T-cell (primary cell): ENCODE measurements at regions not wholly inside any gene's neighbourhood (a gene's known extent, or its start where the extent isn't known, plus 50 kb on each side); places are given as distances from the start of the nearest gene placed in this dataset.

Experiments
- ATAC-seq, 4 experiments: fragments of 200-7000 bp in 3 of 4; fragments of 150-1000 bp in 1 of 4; cut with Tn5 transposase; replicated peaks in 1 of 4; 1 replicate in 3 of 4; 2 replicates in 1 of 4; pipeline ENCODE4 v1.10.0; 2021; ENCODE audit warnings: moderate library complexity in 3 of 4, mild to moderate bottlenecking in 2 of 4, moderate number of reproducible peaks in 1 of 4
- CTCF ChIA-PET, 2 donors: fragments of 300-600 bp; sonication (Branson Sonifier 250); formaldehyde crosslinking; loops; one replicate each; lab custom pipeline; 2022; ENCODE audit warnings: antibody characterized with exemption in 2 of 2; lab: Charles Lee
- POLR2A ChIA-PET, 2 donors: fragments of 300-600 bp; sonication (Branson Sonifier 250); formaldehyde crosslinking; loops; one replicate each; lab custom pipeline; 2022; ENCODE audit warnings: antibody characterized with exemption in 2 of 2; lab: Charles Lee
- DNase-seq, 35 experiments: peaks; one replicate each; pipeline versions ENCODE4 v3.0.0 to v3.0.0-alpha.2; 2013 to 2023
- H3K27ac ChIP-seq: one replicate; pipeline ENCODE4 v1.5.1; 2013; ENCODE audit warnings: low read length
- H3K27me3 ChIP-seq, 2 experiments: replicated peaks in 1 of 2; 1 replicate in 1 of 2; 2 replicates in 1 of 2; pipeline versions ENCODE4 v1.6.1 to v1.7.0; 2013; ENCODE audit warnings: low read length in 1 of 2, mixed read lengths in 1 of 2; ENCODE audit not compliant: control insufficient read depth in 2 of 2, insufficient read depth in 2 of 2; ENCODE audit errors: extremely low read depth in 1 of 2
- H3K36me3 ChIP-seq, 2 donors: 1 replicate in 1 of 2; 2 replicates in 1 of 2; pipeline versions ENCODE4 v1.6.1 to v1.7.0; 2013; ENCODE audit warnings: low read length in 1 of 2; ENCODE audit not compliant: control insufficient read depth in 2 of 2, insufficient read depth in 1 of 2; ENCODE audit errors: extremely low read depth in 1 of 2
- H3K4me1 ChIP-seq, 2 experiments: 1 replicate in 1 of 2; 2 replicates in 1 of 2; pipeline versions ENCODE4 v1.6.1 to v1.7.0; 2013; ENCODE audit warnings: low read length in 2 of 2, mixed read lengths in 1 of 2; ENCODE audit not compliant: insufficient read depth in 2 of 2, control insufficient read depth in 1 of 2; ENCODE audit errors: extremely low read depth in 1 of 2
- H3K4me3 ChIP-seq, 2 donors: 1 replicate in 1 of 2; 2 replicates in 1 of 2; pipeline versions ENCODE4 v1.5.1 to v1.7.0; 2013; ENCODE audit warnings: mild to moderate bottlenecking in 2 of 2, low read length in 1 of 2, moderate library complexity in 1 of 2; ENCODE audit not compliant: control insufficient read depth in 1 of 2; ENCODE audit errors: extremely low read depth in 1 of 2
- H3K9me3 ChIP-seq: 2 replicates; pipeline ENCODE4 v1.7.0; 2013
- H3K27ac Mint-ChIP-seq, 2 donors: one replicate each; pipeline ENCODE4 v1.8.0; 2020 to 2021; ENCODE audit warnings: mild to moderate bottlenecking in 2 of 2, mixed read lengths in 2 of 2
- H3K27me3 Mint-ChIP-seq, 2 donors: one replicate each; pipeline ENCODE4 v1.8.0; 2021 to 2022; ENCODE audit warnings: mixed read lengths in 2 of 2
- H3K36me3 Mint-ChIP-seq: one replicate; pipeline ENCODE4 v1.8.0; 2021; ENCODE audit warnings: mixed read lengths
- H3K4me1 Mint-ChIP-seq, 3 donors: one replicate each; pipeline ENCODE4 v1.8.0; 2020 to 2022; ENCODE audit warnings: mixed read lengths in 3 of 3, mild to moderate bottlenecking in 1 of 3
- H3K4me3 Mint-ChIP-seq, 3 donors: one replicate each; pipeline ENCODE4 v1.8.0; 2020 to 2022; ENCODE audit warnings: mild to moderate bottlenecking in 3 of 3, mixed read lengths in 3 of 3, moderate library complexity in 3 of 3
- H3K9me3 Mint-ChIP-seq, 3 donors: one replicate each; pipeline ENCODE4 v1.8.0; 2020 to 2022; ENCODE audit warnings: mixed read lengths in 3 of 3
- WGBS: methylation state at CpG from one replicate; pipeline ENCODE4 v1.1.5; 2013; ENCODE audit warnings: missing lambda C conversion rate; ENCODE audit not compliant: insufficient coverage; 5-methylcytosine and 5-hydroxymethylcytosine counted together

DNA sequence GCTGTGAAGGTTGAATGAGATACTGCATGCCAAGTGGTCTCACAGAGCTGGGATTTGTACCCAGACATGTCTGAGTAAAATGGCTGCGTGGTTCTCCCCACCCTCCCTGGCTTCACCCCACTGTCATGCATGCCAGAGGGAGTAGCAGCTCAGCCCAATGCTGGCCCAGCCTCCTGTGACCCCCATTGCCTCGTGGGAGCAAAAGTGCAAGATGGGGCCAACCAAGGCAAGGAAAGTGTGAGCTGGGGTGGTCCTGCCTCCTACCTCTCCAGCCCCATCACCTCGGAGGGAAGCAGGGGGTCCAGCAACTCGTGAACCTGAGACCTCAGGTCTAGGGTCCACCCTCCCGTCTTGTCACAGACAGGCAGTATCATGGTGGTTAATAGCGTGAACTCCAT is 209.8 kb upstream of the GRIK3 start:
- H3K9me3 Mint-ChIP-seq: no peaks in the 10 kb centered on the region
- H3K27ac Mint-ChIP-seq: no peak overlapping the region
- H3K36me3 Mint-ChIP-seq: no peaks in the 10 kb centered on the region
- Histone ChIP-seq H3K4me3 (no peak overlapping the region), H3K36me3 (no peaks in the 10 kb centered on the region), H3K27ac (no peak overlapping the region), H3K27me3 (peaks cover 0 to 33% of the 10 kb centered on the region in 2 experiments), H3K4me1 (no peaks in the 10 kb centered on the region), H3K9me3 (no peaks in the 10 kb centered on the region)
- DNase-seq (no peak), ATAC-seq (no peak)
- POLR2A ChIA-PET: no interaction called here
- CTCF ChIA-PET: no interaction called here
- 59% methylated on average over 3 of the region's 6 CpGs for WGBS
- no peaks in the 10 kb centered on the region for H3K4me1 Mint-ChIP-seq
- peaks cover 24 to 34% of the 10 kb centered on the region in 2 donors for H3K27me3 Mint-ChIP-seq
- no peak overlapping the region for H3K4me3 Mint-ChIP-seq

DNA sequence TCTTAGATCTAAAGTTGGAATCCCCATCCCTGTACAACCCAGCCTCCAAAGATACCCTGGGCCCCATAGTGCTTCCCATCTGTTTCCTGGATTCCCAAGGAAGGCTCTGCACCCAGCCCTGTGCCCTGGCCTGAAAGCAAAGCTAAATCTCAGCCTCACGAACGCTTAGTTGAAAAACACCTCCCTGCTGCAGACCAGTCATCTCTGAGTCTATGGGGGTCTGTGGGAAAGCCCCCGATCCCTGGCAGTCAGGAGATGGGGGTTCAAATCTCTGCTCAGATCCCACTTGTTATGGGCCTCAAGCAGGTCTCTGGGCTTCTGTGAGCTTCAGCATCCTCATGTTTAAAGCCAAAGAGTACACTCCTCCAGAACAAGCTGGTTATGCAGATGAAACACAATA is 210.5 kb upstream of the GRIK3 start:
- ATAC-seq (no peak), DNase-seq (no peak)
- Histone ChIP-seq H3K4me3 (no peak overlapping the region), H3K27me3 (peaks cover 0 to 33% of the 10 kb centered on the region in 2 experiments), H3K4me1 (no peaks in the 10 kb centered on the region), H3K36me3 (no peaks in the 10 kb centered on the region), H3K27ac (no peak overlapping the region), H3K9me3 (no peaks in the 10 kb centered on the region)
- WGBS: 80% methylated on average over 2 of the region's 3 CpGs
- POLR2A ChIA-PET: no interaction called here
- CTCF ChIA-PET: no interaction called here
- Mint-ChIP-seq H3K27me3 (peaks cover 16 to 33% of the 10 kb centered on the region in 2 donors), H3K27ac (no peak overlapping the region), H3K4me1 (no peaks in the 10 kb centered on the region), H3K36me3 (no peaks in the 10 kb centered on the region), H3K9me3 (no peaks in the 10 kb centered on the region), H3K4me3 (no peak overlapping the region)

DNA sequence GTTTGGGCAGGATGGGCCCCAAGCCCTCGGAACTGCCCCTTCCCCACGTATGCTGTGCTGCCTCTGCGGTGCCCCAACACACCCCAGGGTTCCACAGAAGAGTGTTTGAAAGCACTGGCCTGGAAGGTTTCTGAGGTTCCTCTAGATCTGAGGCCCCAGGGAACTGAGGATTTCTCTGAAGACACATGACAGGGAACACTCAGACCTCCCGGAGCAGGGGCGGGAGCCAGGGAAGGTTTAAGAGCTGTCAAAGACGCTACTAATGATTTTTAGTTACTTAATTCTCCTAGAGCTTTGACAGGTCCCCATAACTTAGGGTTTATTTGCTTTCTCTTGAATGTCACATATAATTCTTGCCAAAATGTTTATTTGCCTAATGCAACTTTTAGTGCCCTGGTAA is 212.3 kb upstream of the GRIK3 start:
- Histone ChIP-seq H3K27ac (no peak overlapping the region), H3K27me3 (peaks cover 0 to 19% of the 10 kb centered on the region in 2 experiments), H3K9me3 (no peaks in the 10 kb centered on the region), H3K4me1 (no peaks in the 10 kb centered on the region), H3K4me3 (no peak overlapping the region), H3K36me3 (no peaks in the 10 kb centered on the region)
- Mint-ChIP-seq H3K4me1 (no peaks in the 10 kb centered on the region), H3K4me3 (no peak overlapping the region), H3K36me3 (no peaks in the 10 kb centered on the region), H3K27me3 (peaks cover 15 to 36% of the 10 kb centered on the region in 2 donors), H3K9me3 (no peaks in the 10 kb centered on the region), H3K27ac (no peak overlapping the region)
- 65% methylated on average over 3 of the region's 6 CpGs for WGBS
- no peak for DNase-seq
- ATAC-seq: no peak
- CTCF ChIA-PET: no interaction called here
- POLR2A ChIA-PET: no interaction called here

DNA sequence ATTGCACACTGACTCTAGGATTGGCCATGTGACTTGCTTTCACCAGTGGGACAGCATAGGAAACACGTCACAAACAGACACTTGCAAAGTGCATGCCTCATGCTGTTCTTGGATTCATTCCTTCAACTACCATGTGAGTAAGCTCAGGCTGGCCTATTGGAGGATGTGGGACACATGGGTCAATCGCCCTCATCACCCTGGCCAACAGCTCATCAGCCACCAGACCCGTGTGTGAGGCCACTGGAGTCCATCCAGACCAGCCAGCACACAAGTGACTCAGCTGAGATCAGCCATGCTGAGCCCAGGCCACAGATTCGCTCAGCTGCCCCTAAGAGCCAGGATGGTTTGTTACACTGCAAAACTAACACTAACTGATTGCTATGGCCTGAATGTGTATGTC is 216.1 kb upstream of the GRIK3 start:
- H3K4me1 ChIP-seq: no peaks in the 10 kb centered on the region
- CTCF ChIA-PET: no interaction called here
- POLR2A ChIA-PET: no interaction called here
- H3K36me3 Mint-ChIP-seq: no peaks in the 10 kb centered on the region
- H3K4me3 ChIP-seq: no peak overlapping the region
- peaks cover 20 to 50% of the 10 kb centered on the region in 2 donors for H3K27me3 Mint-ChIP-seq
- H3K9me3 ChIP-seq: no peaks in the 10 kb centered on the region
- no peaks in the 10 kb centered on the region for H3K4me1 Mint-ChIP-seq
- ATAC-seq (no peak), DNase-seq (no peak)
- H3K4me3 Mint-ChIP-seq: no peak overlapping the region
- H3K27ac ChIP-seq: no peak overlapping the region
- 22% methylated on average over 4 of the region's 4 CpGs for WGBS
- H3K27me3 ChIP-seq: peaks cover 0 to 27% of the 10 kb centered on the region in 2 experiments
- no peak overlapping the region for H3K27ac Mint-ChIP-seq
- no peaks in the 10 kb centered on the region for H3K36me3 ChIP-seq
- no peaks in the 10 kb centered on the region for H3K9me3 Mint-ChIP-seq

DNA sequence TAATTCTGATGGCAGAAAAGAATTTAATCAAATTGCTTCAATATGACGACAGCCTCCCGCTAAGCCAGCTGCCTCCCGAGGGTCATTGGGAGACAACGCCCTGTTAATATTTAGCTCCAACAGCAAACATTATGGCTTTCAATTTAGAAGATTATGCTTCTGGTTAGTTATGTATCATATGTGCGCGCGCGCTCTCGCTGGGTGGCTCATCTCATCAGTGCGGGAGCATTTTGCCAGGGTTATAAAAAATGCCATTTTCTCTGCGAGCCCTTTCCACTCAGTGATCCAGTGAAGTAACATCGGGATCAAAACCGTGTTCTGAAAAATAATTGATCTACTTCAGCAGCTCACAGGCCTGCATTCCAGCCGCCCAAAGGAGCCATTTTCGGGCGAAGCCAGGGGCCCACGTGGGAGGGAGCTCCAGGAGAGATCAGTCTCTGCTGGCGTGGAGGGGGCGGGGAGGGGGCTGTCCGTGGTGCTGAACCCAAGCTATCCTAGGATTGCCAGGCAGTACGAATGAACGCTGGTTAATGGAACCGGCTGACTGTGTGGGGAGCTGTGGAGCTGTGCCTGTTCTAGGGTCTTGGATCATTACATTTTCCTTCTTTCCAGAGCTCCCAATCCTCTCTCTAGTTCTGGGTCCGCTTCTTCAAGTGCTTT is 219.1 kb upstream of the ZC3H12A start:
- Mint-ChIP-seq H3K4me3 (no peak overlapping the region), H3K9me3 (peaks cover 0 to 5% (median 0%) of the 10 kb centered on the region in 3 donors), H3K27me3 (peaks cover 38 to 68% of the 10 kb centered on the region in 2 donors), H3K27ac (no peak overlapping the region), H3K4me1 (no peaks in the 10 kb centered on the region), H3K36me3 (no peaks in the 10 kb centered on the region)
- Histone ChIP-seq H3K4me3 (no peak overlapping the region), H3K36me3 (no peaks in the 10 kb centered on the region), H3K9me3 (no peaks in the 10 kb centered on the region), H3K4me1 (no peaks in the 10 kb centered on the region), H3K27ac (no peak overlapping the region), H3K27me3 (peaks cover 0 to 41% of the 10 kb centered on the region in 2 experiments)
- POLR2A ChIA-PET: no interaction called here
- 33% methylated on average over 4 of the region's 24 CpGs for WGBS
- ATAC-seq (no peak), DNase-seq (no peak)
- CTCF ChIA-PET: interaction anchor here in 1 of 2 donors (0.6 kb wide), 1 partner anchor 1389 kb away, joined by 4 read pairs; no protein-coding TSS in a partner anchor

DNA sequence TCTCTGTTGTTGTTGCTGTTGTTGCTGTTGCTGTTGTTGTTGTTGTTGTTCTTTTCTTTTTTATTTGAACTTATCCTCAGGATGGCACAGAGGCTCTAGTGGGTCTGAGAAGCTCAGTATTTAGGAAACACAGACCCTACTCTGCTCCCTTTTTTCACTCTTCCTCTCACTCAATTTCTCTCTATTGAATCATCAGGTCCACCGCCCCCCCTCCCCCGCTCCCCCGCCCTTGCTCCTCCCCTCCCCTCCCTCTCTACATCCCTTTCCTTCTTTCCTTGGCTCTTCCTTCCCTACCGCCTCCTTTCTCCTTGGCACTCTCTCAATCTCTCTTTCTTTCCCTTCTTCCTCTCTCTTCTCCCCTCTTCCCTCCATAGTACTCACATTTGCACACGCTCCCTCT is 218.5 kb upstream of the ZC3H12A start:
- ChIA-PET POLR2A (no interaction called here), CTCF (interaction anchor here in 1 of 2 donors (0.6 kb wide), 1 partner anchor 1389 kb away, joined by 4 read pairs; no protein-coding TSS in a partner anchor)
- Histone ChIP-seq H3K4me3 (no peak overlapping the region), H3K27ac (no peak overlapping the region), H3K9me3 (no peaks in the 10 kb centered on the region), H3K27me3 (peaks cover 0 to 40% of the 10 kb centered on the region in 2 experiments), H3K4me1 (no peaks in the 10 kb centered on the region), H3K36me3 (no peaks in the 10 kb centered on the region)
- no peaks in the 10 kb centered on the region for H3K36me3 Mint-ChIP-seq
- no peak for DNase-seq
- H3K27me3 Mint-ChIP-seq: peaks cover 38 to 70% of the 10 kb centered on the region in 2 donors
- no peaks in the 10 kb centered on the region for H3K4me1 Mint-ChIP-seq
- H3K9me3 Mint-ChIP-seq: peaks cover 0 to 5% (median 0%) of the 10 kb centered on the region in 3 donors
- no peak for ATAC-seq
- H3K4me3 Mint-ChIP-seq: no peak overlapping the region
- 21% methylated on average over 2 of the region's 5 CpGs for whole genome bisulfite sequencing
- H3K27ac Mint-ChIP-seq: no peak overlapping the region
